Inflammatory macrophage treated with lipopolysaccharide for 1 hour (primary cell): ENCODE measurements at regions not wholly inside any gene's neighbourhood (a gene's known extent, or its start where the extent isn't known, plus 50 kb on each side); places are given as distances from the start of the nearest gene placed in this dataset.
"Not testable (repeated sequence)": the region's sequence is repeated elsewhere in the genome, so short reads cannot be mapped to it uniquely, and the experiment has no call there.

Source experiments
- DNase-seq, 2 donors: peaks; one replicate each; pipeline ENCODE4 v3.0.0-alpha.2; 2020 to 2022

GRCh38 chr2:95728878-95729596 is 137.2 kb downstream of the TRIM43 start:
- DNase-seq: peak; percentile 54 to 86

DNA sequence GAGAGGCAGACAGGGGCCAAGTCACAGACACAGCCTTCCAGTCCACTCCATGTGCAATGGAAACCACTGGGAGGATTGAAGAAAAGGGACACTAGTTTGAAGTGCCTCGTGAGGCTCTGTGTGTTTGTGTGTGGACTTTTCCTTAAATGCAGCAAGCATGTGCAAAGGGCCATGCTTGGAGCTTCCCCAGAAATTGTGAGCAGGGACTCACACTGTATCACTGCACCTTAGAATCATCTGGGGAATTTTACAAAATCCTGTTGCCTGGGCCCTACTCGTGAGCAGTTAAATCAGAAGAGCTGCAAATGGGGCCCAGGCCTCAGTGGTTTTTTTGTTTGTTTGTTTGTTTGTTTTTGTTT is 137.8 kb downstream of the TRIM43 start:
- DNase-seq: no peak

- DNase-seq: no peak
Measured at GRCh38 chr2:95730813-95731212, 139.0 kb downstream of the TRIM43 start.

DNA sequence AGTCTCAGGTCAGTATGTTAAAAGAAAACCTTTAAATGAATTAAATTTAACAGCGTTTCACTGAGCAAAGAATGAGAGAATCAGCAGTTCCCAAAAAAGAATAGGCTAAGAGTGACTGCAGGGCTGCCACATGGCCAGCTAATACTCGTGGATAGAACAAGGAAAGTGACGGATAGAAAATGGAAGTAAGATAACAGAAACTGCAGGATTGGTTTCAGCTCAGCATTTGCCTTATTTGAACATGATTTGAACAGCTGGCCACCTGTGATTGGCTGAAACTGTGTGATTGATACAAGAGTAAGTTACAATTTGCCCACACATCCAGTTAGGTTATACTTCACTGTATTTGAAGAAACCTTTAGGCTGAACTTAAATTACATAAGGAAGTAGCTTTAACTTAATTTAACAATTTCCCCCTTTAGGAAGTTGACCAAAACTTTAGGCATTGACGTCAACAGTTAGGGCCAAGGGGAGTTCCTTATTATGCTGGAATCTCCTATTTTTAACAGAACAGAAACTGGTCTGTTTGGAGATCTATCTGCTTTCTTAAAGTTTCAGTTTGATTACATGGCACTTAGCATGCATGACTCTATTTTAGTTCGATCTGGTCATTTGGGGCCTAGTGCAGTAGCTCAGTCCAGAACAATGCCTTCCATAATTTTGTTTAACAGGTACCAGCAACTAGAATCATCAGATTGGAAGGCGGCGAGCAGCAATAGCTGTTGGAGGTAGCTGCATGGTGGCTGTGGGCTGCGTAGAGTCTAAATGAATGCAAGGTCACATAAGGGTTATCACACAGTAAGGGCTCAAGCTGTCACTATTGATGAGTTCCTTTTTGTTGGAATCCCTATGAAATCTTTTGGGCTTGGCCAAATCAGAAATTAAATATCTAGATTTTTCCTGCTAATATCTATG is 143.4 kb downstream of the TRIM43 start:
- peak; percentile 77 to 80 for DNase-seq

DNA sequence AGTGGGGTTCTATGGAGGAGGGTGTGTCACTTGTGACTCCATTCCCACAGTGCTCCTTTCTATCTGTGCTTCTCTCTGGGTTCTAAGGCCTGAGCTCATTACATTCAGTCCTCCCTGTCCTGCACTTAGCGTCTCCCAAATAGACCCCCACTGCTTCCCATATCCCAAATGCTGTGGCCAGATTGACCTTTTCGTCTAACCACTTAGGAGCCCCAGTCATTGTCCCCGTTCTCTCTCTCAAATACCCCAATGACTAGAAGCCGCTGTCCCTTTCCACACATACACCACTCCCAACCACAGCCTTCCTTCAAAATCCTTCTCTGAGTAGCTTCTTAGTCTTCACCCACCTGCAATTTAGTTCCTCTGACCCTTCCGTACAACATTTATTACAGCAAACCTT is 146.5 kb downstream of the TRIM43 start:
- DNase-seq: no peak

DNA sequence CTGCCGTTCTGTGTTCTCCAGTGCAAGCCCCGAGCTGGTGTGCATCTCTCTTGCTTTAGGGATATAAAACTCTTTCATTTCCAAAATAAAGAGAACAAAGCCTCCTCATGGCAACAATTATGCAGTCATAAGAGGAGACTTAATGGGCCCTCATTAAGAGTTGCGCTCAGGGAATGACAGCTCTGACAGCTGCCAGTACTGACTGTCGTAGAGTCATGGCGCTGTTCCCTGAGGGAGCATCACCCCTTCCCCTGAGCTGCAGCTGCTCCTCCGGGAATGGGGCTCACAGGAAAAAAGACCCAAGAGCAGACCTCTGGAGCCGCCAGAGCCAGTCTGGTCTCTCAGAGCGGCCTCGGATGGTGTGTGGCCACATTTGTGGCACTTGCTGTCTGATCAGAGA is 160.3 kb downstream of the TRIM43 start:
- not testable (repeated sequence) for DNase-seq

DNA sequence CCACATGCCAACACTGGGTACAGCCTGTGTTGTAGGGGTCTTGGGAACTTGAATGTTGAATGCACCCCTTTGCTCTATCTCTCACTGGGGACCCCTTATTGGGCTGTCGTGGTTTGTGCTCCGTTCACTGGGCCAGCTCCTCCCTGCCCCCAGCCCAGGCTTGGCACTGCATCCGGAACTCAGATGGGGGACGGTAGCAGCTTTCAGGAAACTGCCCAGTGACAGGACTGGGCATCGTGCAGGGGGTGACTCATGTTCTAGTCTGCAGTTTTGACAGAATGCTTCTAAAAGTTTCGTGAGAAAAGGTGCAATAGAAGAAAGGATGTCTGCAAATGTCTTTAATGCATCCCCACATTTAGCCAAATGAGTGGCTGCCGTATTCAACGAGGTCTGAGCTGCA is 162.0 kb downstream of the TRIM43 start:
- DNase-seq: not testable (repeated sequence)

DNA sequence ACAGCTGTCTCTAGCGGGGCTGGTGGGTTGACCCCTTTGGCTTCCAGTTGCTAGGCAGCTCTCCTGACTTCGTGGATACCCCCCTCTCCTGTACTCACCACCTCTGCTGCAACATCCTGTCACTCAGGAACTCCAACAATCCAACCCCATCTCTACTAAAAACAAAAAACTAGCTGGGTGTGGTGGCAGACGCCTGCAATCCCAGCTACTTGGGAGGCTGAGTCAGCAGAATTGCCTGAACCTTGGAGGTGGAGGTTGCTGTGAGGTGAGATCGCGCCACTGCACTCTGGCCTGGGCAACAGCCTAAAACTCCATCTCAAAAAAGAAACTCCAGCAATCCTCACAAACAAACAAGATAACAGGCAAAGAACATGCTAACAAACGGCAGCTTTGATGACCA is 162.4 kb downstream of the TRIM43 start:
- not testable (repeated sequence) for DNase-seq

- DNase-seq: not testable (repeated sequence)
Measured at GRCh38 chr2:95754819-95755563, 163.2 kb downstream of the TRIM43 start.

DNA sequence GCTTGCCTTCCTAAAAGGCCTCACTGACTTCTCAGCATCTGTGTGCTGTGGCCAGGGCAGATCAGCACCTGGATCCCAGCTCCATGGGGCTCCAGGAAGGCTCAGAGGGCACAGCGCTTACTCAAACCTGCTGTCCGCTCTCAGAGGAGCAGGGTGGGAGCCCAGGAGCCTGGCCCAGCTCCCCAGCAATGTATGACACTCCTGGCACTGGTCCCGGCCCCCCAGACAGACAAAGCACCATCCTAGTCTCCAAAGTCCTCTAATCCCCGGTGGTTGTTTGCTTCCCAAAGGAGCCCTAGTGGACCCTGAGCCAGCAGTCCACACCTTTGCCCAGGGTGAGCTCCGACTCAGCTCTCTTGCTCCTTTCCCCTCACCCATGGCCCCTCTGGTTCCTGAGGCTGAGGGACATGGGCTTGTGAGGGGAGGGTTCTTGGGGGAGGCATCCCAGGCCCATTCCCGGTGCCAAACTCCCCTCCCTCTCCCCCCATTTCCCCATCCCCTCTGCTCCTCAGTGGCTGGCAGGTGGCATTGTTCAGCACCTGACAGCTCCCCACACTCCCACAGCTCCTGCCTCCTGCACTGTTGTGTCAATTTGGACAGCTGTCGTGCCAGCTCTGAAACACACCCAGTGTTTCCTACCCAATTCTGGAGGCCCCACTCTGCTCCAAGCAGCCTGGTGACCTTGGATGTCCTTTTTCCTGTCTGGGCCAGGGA is 164.3 kb downstream of the TRIM43 start:
- DNase-seq: not testable (repeated sequence)

DNA sequence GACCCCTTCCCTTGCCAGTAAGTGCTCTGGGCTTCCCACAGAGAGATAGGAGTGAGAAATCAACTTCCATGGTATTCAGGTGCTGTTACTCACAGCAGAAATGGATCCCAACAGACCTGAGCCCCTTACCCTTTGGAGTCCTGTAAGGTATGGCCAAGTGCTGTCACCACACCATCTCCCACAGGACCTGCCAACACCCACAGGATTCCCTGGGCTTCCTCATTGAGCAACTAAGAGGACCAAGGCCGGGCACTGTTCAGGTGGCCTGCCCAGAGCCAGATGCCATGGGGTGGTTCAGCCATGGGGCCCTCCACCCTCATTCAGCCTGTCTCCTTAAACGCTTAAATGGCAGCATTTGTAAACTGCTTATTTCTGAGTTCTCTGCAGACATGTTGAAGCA is 166.2 kb downstream of the TRIM43 start:
- no peak for DNase-seq

- DNase-seq: no peak
Measured at GRCh38 chr2:95759481-95760246, 167.9 kb downstream of the TRIM43 start.

DNA sequence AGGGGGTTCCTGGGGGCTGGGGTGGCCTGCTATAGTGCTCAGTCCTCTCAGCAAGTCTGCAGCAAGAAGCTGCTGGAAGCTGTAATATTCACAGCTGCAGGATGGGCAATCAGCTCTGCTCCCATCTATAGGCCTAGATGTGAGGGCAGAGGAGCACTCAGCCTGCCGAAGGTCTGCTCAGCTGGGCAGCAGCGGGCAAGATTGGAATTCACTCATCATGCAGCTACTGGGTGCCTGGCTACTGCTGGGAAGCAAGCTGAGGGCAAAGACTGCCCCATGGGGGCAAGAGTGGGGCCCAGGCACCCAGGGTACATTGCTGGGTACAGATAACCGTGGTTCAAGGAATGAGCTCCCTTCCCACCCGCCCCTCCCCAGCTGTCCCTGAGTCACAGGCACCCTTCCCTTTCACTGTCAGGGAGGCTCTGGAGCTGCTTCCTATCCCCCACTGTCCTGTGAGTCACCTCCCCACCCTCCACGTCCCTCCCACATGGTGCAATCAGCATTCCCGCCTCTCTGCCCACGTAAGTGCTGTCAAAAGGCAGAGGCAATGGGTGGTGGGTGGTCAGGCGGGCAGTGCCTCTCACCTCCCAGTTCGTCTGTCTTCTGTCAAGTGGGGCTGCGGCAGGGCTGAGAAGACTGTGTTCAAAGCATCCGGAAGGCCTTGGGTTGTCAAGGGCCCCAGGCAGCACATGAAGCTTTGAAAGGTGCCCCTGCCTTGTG is 169.2 kb downstream of the TRIM43 start:
- peak; percentile 37 to 71 for DNase-seq

- no peak for DNase-seq
Measured at GRCh38 chr2:95761556-95761955, 169.8 kb downstream of the TRIM43 start.

- not testable (repeated sequence) for DNase-seq
Measured at GRCh38 chr2:95762023-95763021, 170.5 kb downstream of the TRIM43 start.

- not testable (repeated sequence) for DNase-seq
Measured at GRCh38 chr2:95763074-95763473, 171.3 kb downstream of the TRIM43 start.

DNA sequence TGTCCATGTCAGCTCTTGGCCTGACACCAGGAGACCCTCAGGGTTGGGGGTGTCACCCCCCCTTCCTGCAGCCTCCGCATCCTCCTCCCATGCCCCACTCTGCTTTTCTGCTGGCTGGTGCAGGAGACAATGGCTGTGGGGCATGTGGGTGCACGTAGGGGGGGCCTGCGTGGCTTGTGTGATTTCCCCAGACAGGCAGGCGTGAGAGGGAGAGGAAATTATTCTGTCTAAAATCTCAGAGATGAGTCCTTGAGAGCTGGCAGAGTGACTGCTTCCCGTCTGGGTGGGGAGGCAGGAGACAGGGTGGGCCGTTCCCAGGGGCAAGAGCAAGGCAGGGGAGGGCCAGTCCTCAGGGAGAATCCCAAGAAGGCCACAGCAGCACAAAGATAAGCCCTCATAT is 173.2 kb downstream of the TRIM43 start:
- DNase-seq: not testable (repeated sequence)

GRCh38 chr2:95765925-95766910 is 174.4 kb downstream of the TRIM43 start:
- not testable (repeated sequence) for DNase-seq

GRCh38 chr2:95767531-95767930 is 175.7 kb downstream of the TRIM43 start:
- not testable (repeated sequence) for DNase-seq
